ENCODE measurements at regions not wholly inside any gene's neighbourhood (a gene's known extent, or its start where the extent isn't known, plus 50 kb on each side); places are given as distances from the start of the nearest gene placed in this dataset.

DNA sequence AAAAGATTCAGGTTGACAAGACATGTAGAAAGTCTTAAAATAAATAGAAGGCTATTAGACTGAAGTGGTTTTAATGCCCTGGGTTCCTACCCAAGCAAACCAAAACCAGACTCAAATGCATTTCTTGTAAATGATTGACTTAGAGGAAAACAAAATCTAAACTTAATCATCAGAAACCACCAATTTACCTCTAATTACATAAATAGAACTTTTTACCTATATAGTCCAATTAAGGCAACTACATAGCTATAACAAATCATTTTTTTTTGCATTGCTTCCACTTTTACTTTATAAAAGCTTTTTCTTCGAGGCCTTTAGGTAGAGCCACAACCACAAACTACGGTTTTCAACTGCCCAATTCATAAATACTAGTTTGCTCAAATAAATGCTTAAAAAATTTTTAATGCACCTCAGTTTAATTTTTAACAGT lies 231.3 kb upstream of the ARHGEF26 start:
- TF ChIP-seq ZBTB33 (IDR thresholded peaks at IDR 0.05; ENCODE audit: extremely low read depth, insufficient replicate concordance, low read length): no peak
- no peak for TF ChIP-seq CBX3 (IDR thresholded peaks at IDR 0.05; ENCODE audit: low read depth)
- no peak for TF ChIP-seq EZH2phosphoT487 (IDR thresholded peaks at IDR 0.05; ENCODE audit: borderline replicate concordance)
- no peak for TF ChIP-seq POLR2A (IDR thresholded peaks at IDR 0.05; ENCODE audit: borderline replicate concordance, extremely low read depth, insufficient read depth, insufficient read length)
- TF ChIP-seq, protein P1, sequence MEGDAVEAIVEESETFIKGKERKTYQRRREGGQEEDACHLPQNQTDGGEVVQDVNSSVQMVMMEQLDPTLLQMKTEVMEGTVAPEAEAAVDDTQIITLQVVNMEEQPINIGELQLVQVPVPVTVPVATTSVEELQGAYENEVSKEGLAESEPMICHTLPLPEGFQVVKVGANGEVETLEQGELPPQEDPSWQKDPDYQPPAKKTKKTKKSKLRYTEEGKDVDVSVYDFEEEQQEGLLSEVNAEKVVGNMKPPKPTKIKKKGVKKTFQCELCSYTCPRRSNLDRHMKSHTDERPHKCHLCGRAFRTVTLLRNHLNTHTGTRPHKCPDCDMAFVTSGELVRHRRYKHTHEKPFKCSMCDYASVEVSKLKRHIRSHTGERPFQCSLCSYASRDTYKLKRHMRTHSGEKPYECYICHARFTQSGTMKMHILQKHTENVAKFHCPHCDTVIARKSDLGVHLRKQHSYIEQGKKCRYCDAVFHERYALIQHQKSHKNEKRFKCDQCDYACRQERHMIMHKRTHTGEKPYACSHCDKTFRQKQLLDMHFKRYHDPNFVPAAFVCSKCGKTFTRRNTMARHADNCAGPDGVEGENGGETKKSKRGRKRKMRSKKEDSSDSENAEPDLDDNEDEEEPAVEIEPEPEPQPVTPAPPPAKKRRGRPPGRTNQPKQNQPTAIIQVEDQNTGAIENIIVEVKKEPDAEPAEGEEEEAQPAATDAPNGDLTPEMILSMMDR (IDR thresholded peaks at IDR 0.05 in 2 of 3, conservative IDR thresholded peaks at IDR 0.05 in 1 of 3; ENCODE audit: borderline replicate concordance in 1 of 3, insufficient read depth in 1 of 3, low read depth in 2 of 3, low read length in 2 of 3): no peak
- no peak for TF ChIP-seq TCF7L2 (IDR thresholded peaks at IDR 0.05; ENCODE audit: borderline replicate concordance, extremely low read depth, insufficient read depth, insufficient read length)

Measured in HCT116 (cell line).